ENCODE measurements at regions not wholly inside any gene's neighbourhood (a gene's known extent, or its start where the extent isn't known, plus 50 kb on each side); places are given as distances from the start of the nearest gene placed in this dataset.
"Not testable (repeated sequence)": the region's sequence is repeated elsewhere in the genome, so short reads cannot be mapped to it uniquely, and the experiment has no call there.

- WGBS: 50% methylated on average over 2 of the region's 2 CpGs
- H3K9ac ChIP-seq (ENCODE audit: low read depth, low read length): no peak overlapping the region
- peaks cover 71% of the 10 kb centered on the region for H3K9me3 ChIP-seq (ENCODE audit: insufficient read depth, low read depth, low read length)
- no peaks in the 10 kb centered on the region for H3K27me3 ChIP-seq (ENCODE audit: insufficient read depth, low read length)
- no peaks in the 10 kb centered on the region for H3K36me3 ChIP-seq (ENCODE audit: insufficient read depth, low read length)
- H3K4me3 ChIP-seq (ENCODE audit: low read length): no peak overlapping the region
- H3K4me1 ChIP-seq (ENCODE audit: insufficient read depth, low read length): no peaks in the 10 kb centered on the region
- no peak overlapping the region for H3K27ac ChIP-seq (ENCODE audit: low read depth, low read length)
Measured at GRCh38 chr13:19362946-19363510, 181.4 kb upstream of the TUBA3C start.

DNA sequence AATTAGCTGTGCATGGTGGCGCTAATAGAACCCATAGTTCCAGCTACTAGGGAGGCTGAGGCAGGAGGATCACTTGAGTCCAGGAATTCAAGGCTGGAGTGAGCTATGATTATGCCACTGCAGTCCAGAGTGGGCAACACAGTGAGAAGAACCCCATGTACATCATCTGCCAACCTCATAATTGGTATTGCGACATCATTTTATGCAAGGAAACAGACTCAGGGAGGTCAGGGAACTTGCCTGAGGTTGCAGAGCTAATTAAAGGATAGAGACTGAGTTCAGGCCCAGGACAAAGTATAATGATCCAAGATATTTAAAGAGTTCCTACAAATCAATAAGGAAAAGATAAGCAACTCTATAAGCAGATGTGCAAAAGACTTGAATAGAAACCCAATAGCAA, 178.1 kb upstream of the TUBA3C start:
- H3K36me3 ChIP-seq (ENCODE audit: insufficient read depth, low read length); H3K4me1 ChIP-seq (ENCODE audit: insufficient read depth, low read length); H3K9ac ChIP-seq (ENCODE audit: low read depth, low read length); H3K4me3 ChIP-seq (ENCODE audit: low read length); H3K27ac ChIP-seq (ENCODE audit: low read depth, low read length); H3K27me3 ChIP-seq (ENCODE audit: insufficient read depth, low read length): not testable (repeated sequence)
- peaks cover 70% of the 10 kb centered on the region for H3K9me3 ChIP-seq (ENCODE audit: insufficient read depth, low read depth, low read length)
- 80% methylated on average over 2 of the region's 2 CpGs for WGBS

GRCh38 chr13:19345916-19346422, 164.3 kb upstream of the TUBA3C start:
- H3K9me3 ChIP-seq (ENCODE audit: insufficient read depth, low read depth, low read length): peaks cover 76% of the 10 kb centered on the region
- WGBS: 90% methylated on average over 14 of the region's 14 CpGs
- H3K4me1 ChIP-seq (ENCODE audit: insufficient read depth, low read length): no peaks in the 10 kb centered on the region
- H3K27ac ChIP-seq (ENCODE audit: low read depth, low read length): no peak overlapping the region
- H3K4me3 ChIP-seq (ENCODE audit: low read length): no peak overlapping the region
- no peak overlapping the region for H3K9ac ChIP-seq (ENCODE audit: low read depth, low read length)
- no peaks in the 10 kb centered on the region for H3K27me3 ChIP-seq (ENCODE audit: insufficient read depth, low read length)
- no peaks in the 10 kb centered on the region for H3K36me3 ChIP-seq (ENCODE audit: insufficient read depth, low read length)

GRCh38 chr13:19345158-19345557, 163.5 kb upstream of the TUBA3C start:
- peaks cover 78% of the 10 kb centered on the region for H3K9me3 ChIP-seq (ENCODE audit: insufficient read depth, low read depth, low read length)
- H3K27ac ChIP-seq (ENCODE audit: low read depth, low read length): no peak overlapping the region
- no peak overlapping the region for H3K4me3 ChIP-seq (ENCODE audit: low read length)
- no peaks in the 10 kb centered on the region for H3K27me3 ChIP-seq (ENCODE audit: insufficient read depth, low read length)
- no peaks in the 10 kb centered on the region for H3K4me1 ChIP-seq (ENCODE audit: insufficient read depth, low read length)
- WGBS: 84% methylated on average over 10 of the region's 10 CpGs
- H3K9ac ChIP-seq (ENCODE audit: low read depth, low read length): no peak overlapping the region
- no peaks in the 10 kb centered on the region for H3K36me3 ChIP-seq (ENCODE audit: insufficient read depth, low read length)

- H3K4me1 ChIP-seq (ENCODE audit: insufficient read depth, low read length); H3K36me3 ChIP-seq (ENCODE audit: insufficient read depth, low read length); H3K27ac ChIP-seq (ENCODE audit: low read depth, low read length); H3K27me3 ChIP-seq (ENCODE audit: insufficient read depth, low read length); H3K9ac ChIP-seq (ENCODE audit: low read depth, low read length); H3K4me3 ChIP-seq (ENCODE audit: low read length): not testable (repeated sequence)
- WGBS: 89% methylated on average over 43 of the region's 50 CpGs
- peaks cover 78% of the 10 kb centered on the region for H3K9me3 ChIP-seq (ENCODE audit: insufficient read depth, low read depth, low read length)
Measured at GRCh38 chr13:19344585-19345120, 163.0 kb upstream of the TUBA3C start.

DNA sequence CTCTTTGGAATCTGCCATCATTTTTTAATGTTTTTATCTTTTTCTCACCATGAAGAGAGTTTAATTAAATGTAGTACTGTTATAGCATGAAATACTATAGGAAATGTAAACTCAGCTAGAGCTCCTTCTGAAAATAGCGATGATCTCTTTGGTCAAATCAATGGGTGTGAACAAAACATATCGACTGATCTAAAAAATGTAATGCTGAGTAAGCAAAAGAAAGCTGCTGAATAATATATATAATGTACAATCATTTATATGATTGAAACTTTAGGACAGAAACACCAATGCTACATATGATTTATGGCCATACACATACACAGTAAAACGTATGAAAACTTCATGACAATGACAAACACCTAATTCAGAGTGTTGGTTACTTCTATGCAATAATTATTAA, 150.8 kb upstream of the TUBA3C start:
- Histone ChIP-seq H3K9me3 (ENCODE audit: insufficient read depth, low read depth, low read length) (peaks cover 90% of the 10 kb centered on the region), H3K27me3 (ENCODE audit: insufficient read depth, low read length) (no peaks in the 10 kb centered on the region), H3K4me1 (ENCODE audit: insufficient read depth, low read length) (no peaks in the 10 kb centered on the region), H3K36me3 (ENCODE audit: insufficient read depth, low read length) (no peaks in the 10 kb centered on the region), H3K9ac (ENCODE audit: low read depth, low read length) (no peak overlapping the region), H3K4me3 (ENCODE audit: low read length) (no peak overlapping the region), H3K27ac (ENCODE audit: low read depth, low read length) (no peak overlapping the region)
- 90% methylated on average over 1 of the region's 3 CpGs for WGBS

GRCh38 chr13:19329365-19329764, 147.7 kb upstream of the TUBA3C start:
- H3K4me1 ChIP-seq (ENCODE audit: insufficient read depth, low read length): no peaks in the 10 kb centered on the region
- 64% methylated on average over 3 of the region's 3 CpGs for WGBS
- no peak overlapping the region for H3K4me3 ChIP-seq (ENCODE audit: low read length)
- H3K27me3 ChIP-seq (ENCODE audit: insufficient read depth, low read length): no peaks in the 10 kb centered on the region
- H3K9me3 ChIP-seq (ENCODE audit: insufficient read depth, low read depth, low read length): peaks cover 91% of the 10 kb centered on the region
- H3K27ac ChIP-seq (ENCODE audit: low read depth, low read length): no peak overlapping the region
- H3K9ac ChIP-seq (ENCODE audit: low read depth, low read length): no peak overlapping the region
- H3K36me3 ChIP-seq (ENCODE audit: insufficient read depth, low read length): no peaks in the 10 kb centered on the region

DNA sequence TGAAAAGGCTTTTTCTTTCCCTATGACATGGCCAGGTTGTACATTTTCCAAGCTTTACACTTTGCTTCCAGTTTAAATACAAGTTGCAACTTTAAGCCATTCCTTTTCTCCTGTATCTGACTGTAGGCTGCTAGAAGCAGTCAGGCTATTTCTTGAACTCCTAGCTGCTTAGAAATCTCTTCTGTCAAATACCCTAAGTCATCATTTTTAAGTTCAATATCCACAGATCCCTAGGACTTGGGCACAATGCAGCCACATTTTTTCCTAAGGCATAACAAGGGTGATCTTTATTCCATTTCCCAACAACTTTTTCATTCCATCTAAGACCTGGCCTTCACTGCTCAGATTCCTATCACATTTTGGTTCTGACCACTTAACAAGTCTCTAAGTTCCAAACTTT, 142.7 kb upstream of the TUBA3C start:
- no peaks in the 10 kb centered on the region for H3K27me3 ChIP-seq (ENCODE audit: insufficient read depth, low read length)
- no peaks in the 10 kb centered on the region for H3K36me3 ChIP-seq (ENCODE audit: insufficient read depth, low read length)
- H3K9me3 ChIP-seq (ENCODE audit: insufficient read depth, low read depth, low read length): peaks cover 100% of the 10 kb centered on the region
- no peak overlapping the region for H3K27ac ChIP-seq (ENCODE audit: low read depth, low read length)
- H3K9ac ChIP-seq (ENCODE audit: low read depth, low read length): no peak overlapping the region
- H3K4me3 ChIP-seq (ENCODE audit: low read length): no peak overlapping the region
- no peaks in the 10 kb centered on the region for H3K4me1 ChIP-seq (ENCODE audit: insufficient read depth, low read length)

GRCh38 chr13:19321222-19321621, 139.6 kb upstream of the TUBA3C start:
- no peak overlapping the region for H3K27ac ChIP-seq (ENCODE audit: low read depth, low read length)
- no peaks in the 10 kb centered on the region for H3K27me3 ChIP-seq (ENCODE audit: insufficient read depth, low read length)
- H3K4me3 ChIP-seq (ENCODE audit: low read length): no peak overlapping the region
- H3K9me3 ChIP-seq (ENCODE audit: insufficient read depth, low read depth, low read length): peaks cover 91% of the 10 kb centered on the region
- 100% methylated on average over 1 of the region's 3 CpGs for WGBS
- no peak overlapping the region for H3K9ac ChIP-seq (ENCODE audit: low read depth, low read length)
- H3K4me1 ChIP-seq (ENCODE audit: insufficient read depth, low read length): no peaks in the 10 kb centered on the region
- no peaks in the 10 kb centered on the region for H3K36me3 ChIP-seq (ENCODE audit: insufficient read depth, low read length)

DNA sequence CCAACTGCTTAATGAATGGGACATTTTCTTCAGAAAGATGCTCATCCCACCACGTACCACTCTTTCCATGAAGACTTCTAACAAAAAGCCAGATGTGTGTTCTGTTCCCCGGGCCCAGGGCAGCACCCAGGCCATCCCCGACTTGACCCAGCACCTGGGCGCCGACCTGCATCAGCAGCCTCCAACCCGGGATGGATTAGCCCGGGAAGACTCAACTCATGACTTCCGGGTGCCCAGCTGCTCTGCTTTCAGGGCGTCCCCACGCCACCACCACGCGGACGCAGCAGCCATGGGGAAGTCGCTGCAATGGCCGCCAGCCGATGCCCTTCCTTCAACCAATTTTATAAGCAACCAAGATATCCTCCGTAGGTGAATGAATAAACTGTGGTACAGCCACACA, 123.8 kb upstream of the TUBA3C start:
- Histone ChIP-seq H3K9ac (ENCODE audit: low read depth, low read length) (no peak overlapping the region), H3K4me1 (ENCODE audit: insufficient read depth, low read length) (no peaks in the 10 kb centered on the region), H3K4me3 (ENCODE audit: low read length) (no peak overlapping the region), H3K9me3 (ENCODE audit: insufficient read depth, low read depth, low read length) (peaks cover 85% of the 10 kb centered on the region), H3K36me3 (ENCODE audit: insufficient read depth, low read length) (no peaks in the 10 kb centered on the region), H3K27me3 (ENCODE audit: insufficient read depth, low read length) (no peaks in the 10 kb centered on the region), H3K27ac (ENCODE audit: low read depth, low read length) (no peak overlapping the region)
- 82% methylated on average over 17 of the region's 17 CpGs for WGBS

DNA sequence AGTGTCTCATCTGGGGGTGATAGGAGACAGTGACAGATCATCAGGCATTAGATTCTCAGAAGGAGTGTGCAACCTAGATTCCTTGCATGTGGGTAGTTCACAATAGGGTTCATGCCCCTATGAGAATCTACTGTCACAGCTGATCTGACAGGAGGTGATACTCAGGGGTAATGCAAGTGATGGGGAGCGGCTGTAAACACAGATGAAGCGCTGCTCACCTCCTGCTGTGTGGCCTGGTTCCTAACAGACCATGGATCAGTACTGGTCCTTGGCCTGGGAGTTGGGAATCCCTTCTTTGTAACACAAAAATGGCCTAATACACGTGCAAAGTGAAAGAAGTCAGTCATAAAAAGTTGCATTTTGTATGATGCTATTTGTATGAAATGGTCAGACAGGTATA, 107.6 kb upstream of the TUBA3C start:
- Histone ChIP-seq H3K27me3 (ENCODE audit: insufficient read depth, low read length) (no peaks in the 10 kb centered on the region), H3K27ac (ENCODE audit: low read depth, low read length) (no peak overlapping the region), H3K9ac (ENCODE audit: low read depth, low read length) (no peak overlapping the region), H3K4me3 (ENCODE audit: low read length) (no peak overlapping the region), H3K36me3 (ENCODE audit: insufficient read depth, low read length) (no peaks in the 10 kb centered on the region), H3K4me1 (ENCODE audit: insufficient read depth, low read length) (no peaks in the 10 kb centered on the region), H3K9me3 (ENCODE audit: insufficient read depth, low read depth, low read length) (peaks cover 90% of the 10 kb centered on the region)
- WGBS: 41% methylated on average over 3 of the region's 3 CpGs

- no peaks in the 10 kb centered on the region for H3K27me3 ChIP-seq (ENCODE audit: insufficient read depth, low read length)
- no peaks in the 10 kb centered on the region for H3K36me3 ChIP-seq (ENCODE audit: insufficient read depth, low read length)
- H3K9me3 ChIP-seq (ENCODE audit: insufficient read depth, low read depth, low read length): peaks cover 75% of the 10 kb centered on the region
- no peak overlapping the region for H3K9ac ChIP-seq (ENCODE audit: low read depth, low read length)
- no peak overlapping the region for H3K27ac ChIP-seq (ENCODE audit: low read depth, low read length)
- H3K4me1 ChIP-seq (ENCODE audit: insufficient read depth, low read length): no peaks in the 10 kb centered on the region
- H3K4me3 ChIP-seq (ENCODE audit: low read length): no peak overlapping the region
- WGBS: 38% methylated on average over 1 of the region's 1 CpG
Measured at GRCh38 chr13:19283836-19284235, 102.2 kb upstream of the TUBA3C start.
